C4-2B (cell line): ENCODE measurements at regions not wholly inside any gene's neighbourhood (a gene's known extent, or its start where the extent isn't known, plus 50 kb on each side); places are given as distances from the start of the nearest gene placed in this dataset.
"Not testable (repeated sequence)": the region's sequence is repeated elsewhere in the genome, so short reads cannot be mapped to it uniquely, and the experiment has no call there.

ENCODE experiments used
- H3K27ac ChIP-seq: fragments of 450-650 bp; 2 replicates; pipeline ENCODE4 v1.5.1; 2017
- ZFX ChIP-seq: fragments of 450-650 bp; IDR thresholded peaks from 2 replicates; pipeline ENCODE4 v1.6.1; 2017
- TF ChIP-seq, protein P1 (sequence below): fragments of 450-650 bp; conservative IDR thresholded peaks from 2 replicates; pipeline ENCODE4 v1.5.1; 2017; ENCODE audit warnings: mild to moderate bottlenecking

DNA sequence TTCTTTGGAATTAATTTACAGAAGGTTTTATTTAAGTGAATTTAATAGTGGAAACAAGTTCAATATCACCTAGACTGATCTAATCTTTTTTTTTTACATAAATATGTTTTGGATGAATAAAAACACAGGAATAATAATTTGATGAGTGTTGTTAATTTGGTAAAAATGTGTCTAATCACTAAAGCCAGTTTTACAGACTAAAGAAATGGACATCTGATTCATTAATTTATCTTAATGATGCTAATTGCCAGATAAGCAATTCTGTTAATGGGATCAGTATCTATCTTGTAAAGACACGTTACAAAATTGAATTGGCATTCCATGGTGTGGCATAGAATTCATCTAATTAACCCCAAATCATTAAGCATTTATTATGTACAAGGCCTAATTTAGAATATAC, 743.3 kb upstream of the CDH6 start:
- H3K27ac ChIP-seq = no peak overlapping the region
- no peak for TF ChIP-seq ZFX

DNA sequence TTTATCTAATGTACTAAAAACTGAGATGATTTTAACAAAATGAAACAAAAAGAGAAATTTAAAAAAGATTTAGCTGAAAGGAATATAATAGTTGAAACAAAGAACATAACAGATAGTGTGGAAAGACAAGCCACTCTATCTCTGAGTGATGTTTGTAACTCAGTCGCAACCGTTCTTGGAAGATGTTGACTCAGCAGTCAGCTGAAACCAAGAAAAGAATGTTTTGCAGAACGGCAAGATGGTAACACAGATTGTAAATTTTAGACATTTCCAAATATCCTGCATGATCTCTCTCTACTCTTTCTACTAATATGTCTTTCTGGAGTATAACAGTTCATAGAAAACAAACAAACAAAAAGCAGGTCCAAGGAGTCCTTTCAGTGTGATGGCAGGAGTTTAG, 746.1 kb upstream of the CDH6 start:
- H3K27ac ChIP-seq = no peak overlapping the region
- TF ChIP-seq, protein P1, sequence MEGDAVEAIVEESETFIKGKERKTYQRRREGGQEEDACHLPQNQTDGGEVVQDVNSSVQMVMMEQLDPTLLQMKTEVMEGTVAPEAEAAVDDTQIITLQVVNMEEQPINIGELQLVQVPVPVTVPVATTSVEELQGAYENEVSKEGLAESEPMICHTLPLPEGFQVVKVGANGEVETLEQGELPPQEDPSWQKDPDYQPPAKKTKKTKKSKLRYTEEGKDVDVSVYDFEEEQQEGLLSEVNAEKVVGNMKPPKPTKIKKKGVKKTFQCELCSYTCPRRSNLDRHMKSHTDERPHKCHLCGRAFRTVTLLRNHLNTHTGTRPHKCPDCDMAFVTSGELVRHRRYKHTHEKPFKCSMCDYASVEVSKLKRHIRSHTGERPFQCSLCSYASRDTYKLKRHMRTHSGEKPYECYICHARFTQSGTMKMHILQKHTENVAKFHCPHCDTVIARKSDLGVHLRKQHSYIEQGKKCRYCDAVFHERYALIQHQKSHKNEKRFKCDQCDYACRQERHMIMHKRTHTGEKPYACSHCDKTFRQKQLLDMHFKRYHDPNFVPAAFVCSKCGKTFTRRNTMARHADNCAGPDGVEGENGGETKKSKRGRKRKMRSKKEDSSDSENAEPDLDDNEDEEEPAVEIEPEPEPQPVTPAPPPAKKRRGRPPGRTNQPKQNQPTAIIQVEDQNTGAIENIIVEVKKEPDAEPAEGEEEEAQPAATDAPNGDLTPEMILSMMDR = no peak
- no peak for TF ChIP-seq ZFX

DNA sequence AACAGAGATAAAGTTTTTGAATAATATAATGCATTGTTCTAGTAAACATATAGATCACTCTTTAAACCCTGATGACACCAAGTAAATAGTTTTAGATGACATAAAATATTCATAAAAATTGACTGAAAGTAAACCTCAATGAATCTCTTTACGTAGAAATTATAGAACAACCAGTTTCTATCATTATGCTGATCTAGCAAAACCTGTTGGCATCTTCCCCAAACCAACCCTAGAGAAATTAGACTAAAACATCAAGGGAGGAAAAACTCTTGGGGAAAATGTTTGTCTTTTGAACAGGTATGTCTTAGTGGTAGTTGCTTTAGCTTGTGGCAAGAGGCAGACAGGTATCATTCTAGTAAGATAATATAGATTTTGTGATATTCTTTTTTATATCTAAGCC, 747.0 kb upstream of the CDH6 start:
- TF ChIP-seq ZFX = no peak
- H3K27ac ChIP-seq = no peak overlapping the region

DNA sequence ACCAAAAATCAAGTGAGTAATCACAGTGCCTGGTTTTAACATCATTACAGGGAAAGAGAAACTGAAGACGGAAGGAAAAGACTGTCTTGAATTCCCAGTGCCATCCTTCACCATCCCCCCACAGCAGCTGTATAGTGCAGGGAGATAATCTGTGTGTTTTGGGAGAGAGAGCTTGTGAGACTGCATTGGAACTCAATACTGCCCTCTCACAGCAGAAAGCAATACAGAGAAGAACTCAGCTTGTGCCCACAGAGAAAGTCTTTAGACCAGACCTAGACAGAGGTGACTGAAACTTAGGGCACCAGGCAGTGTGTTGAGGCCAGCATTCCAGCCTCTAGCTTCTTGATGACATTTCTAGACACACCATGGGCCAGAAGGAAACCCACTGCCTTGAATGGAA, 754.7 kb upstream of the CDH6 start:
- TF ChIP-seq, protein P1 = no peak
- no peak for TF ChIP-seq ZFX
- no peak overlapping the region for H3K27ac ChIP-seq

DNA sequence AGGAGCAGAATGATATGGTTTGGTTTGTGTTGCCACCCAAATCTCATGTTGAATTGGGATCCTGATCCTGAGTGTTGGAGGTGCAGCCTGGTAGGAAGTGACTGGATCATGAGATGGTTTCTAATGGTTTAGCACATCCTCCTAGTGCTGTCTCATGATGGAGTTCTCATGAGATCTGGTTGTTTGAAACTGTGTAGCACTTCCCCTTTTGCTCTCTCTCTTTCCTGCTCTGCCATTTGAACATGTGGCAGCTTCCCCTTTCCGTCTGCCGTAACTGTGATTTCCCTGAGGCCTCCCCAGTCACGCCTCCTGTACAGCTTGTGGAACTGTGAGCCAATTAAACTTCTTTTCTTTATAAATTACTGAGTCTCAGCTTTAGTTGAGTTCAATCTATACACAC, 756.8 kb upstream of the CDH6 start:
- no peak for TF ChIP-seq ZFX
- TF ChIP-seq, protein P1 = no peak

DNA sequence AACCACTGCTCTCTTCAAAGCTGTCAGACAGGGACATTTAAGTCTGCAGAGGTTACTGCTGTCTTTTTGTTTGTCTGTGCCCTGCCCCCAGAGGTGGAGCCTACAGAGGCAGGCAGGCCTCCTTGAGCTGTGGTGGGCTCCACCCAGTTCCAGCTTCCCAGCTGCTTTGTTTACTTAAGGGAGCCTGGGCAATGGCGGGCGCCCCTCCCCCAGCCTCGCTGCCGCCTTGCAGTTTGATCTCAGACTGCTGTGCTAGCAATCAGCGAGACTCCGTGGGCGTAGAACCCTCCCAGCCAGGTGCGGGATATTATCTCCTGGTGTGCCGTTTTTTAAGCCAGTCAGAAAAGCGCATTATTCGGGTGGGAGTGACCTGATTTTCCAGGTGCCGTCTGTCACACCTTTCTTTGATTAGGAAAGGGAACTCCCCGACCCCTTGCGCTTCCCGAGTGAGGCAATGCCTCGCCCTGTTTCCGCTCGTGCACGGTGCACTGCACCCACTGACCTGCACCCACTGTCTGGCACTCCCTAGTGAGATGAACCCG, 764.5 kb upstream of the CDH6 start:
- not testable (repeated sequence) for H3K27ac ChIP-seq

More for the DNA sequence above, 756.8 kb upstream of the CDH6 start:
- H3K27ac ChIP-seq = no peak overlapping the region

DNA sequence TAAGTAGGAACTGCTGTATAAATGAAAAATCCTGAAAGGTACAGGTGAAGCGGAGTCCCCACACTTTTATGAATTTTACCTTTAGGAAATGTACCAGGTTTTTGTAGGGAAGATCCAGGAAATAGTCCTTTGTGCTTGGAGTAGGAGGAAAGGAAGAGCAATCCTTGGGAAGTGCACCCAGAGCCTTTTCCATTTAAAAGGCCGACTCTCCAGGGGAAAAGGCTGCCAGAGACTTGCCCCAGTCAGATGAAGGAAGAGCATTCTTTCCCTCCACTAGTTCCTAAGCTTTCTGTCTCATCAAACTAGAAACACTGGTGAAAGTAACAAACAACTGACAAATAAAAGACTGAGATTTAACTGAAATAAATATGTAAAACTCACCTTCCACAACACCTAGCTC, 779.4 kb upstream of the CDH6 start:
- no peak overlapping the region for H3K27ac ChIP-seq
- TF ChIP-seq ZFX = no peak
- TF ChIP-seq, protein P1 = no peak

DNA sequence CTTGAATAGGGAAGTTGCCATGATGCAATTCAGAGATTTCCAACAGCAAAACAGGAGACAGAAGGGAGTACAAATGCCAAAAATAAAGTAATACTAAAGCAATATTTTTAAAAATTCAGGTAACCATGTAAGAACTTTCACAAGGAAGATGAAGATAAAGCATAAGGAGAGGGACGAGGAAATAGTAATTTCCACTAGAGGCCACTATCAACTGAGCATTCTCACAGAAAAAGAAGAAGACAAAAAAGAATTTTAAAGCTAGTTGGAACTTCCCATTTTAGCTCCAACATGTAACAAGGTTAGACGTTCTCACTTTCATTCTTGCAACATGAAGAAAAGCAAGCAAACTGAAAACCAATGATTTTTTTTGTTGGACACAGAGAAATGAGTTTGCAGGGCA, 779.9 kb upstream of the CDH6 start:
- TF ChIP-seq ZFX = no peak
- TF ChIP-seq, protein P1 = peak; percentile 34
- H3K27ac ChIP-seq = no peak overlapping the region

DNA sequence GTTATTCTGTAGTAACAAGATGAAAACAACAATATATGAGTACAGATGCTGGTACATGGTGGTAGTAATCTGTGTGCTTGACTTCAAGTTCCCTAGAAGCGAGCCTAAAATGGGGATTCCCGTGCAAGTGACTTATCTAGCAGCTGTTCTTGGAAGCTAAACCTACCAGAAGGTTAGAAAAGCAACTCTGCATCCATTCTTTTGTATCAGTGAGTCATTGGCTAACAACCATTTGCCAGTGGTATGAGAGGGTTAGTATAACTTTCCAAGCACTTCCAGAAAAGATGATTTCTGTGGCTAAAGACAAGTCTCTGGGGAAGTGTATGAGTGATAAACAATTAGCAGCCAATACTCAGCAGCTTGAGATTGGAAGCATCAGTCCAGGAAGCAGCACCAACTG, 787.7 kb upstream of the CDH6 start:
- TF ChIP-seq, protein P1 = no peak
- no peak for TF ChIP-seq ZFX
- no peak overlapping the region for H3K27ac ChIP-seq
